Panc1 (cell line): ENCODE measurements at regions not wholly inside any gene's neighbourhood (a gene's known extent, or its start where the extent isn't known, plus 50 kb on each side); places are given as distances from the start of the nearest gene placed in this dataset.

Experiments
- ATAC-seq: fragments of 200-7000 bp; cut with Tn5 transposase; 2 replicates; pipeline ENCODE4 v1.9.1; 2020; ENCODE audit warnings: mild to moderate bottlenecking, moderate library complexity
- BruUV-seq: library from RNA; stranded (reverse); fragments of 400-500 nt; replicated peaks from 2 replicates; lab custom pipeline; 2021; lab: Mats Ljungman, UMichigan
- CTCF ChIA-PET: fragments of 300-600 bp; sonication (Branson Sonifier 250); formaldehyde crosslinking; loops from one replicate; lab custom pipeline; 2022; ENCODE audit warnings: antibody characterized with exemption; lab: Charles Lee
- POLR2A ChIA-PET: fragments of 300-600 bp; sonication (Branson Sonifier 250); formaldehyde crosslinking; loops from one replicate; lab custom pipeline; 2022; ENCODE audit warnings: antibody characterized with exemption; lab: Charles Lee
- DNase-seq: peaks from one replicate; pipeline ENCODE4 v3.0.0-alpha.2; 2010; ENCODE audit warnings: low read depth, low spot score
- H3K27ac ChIP-seq: 2 replicates; pipeline ENCODE4 v1.5.1; 2011; ENCODE audit warnings: mild to moderate bottlenecking, low read length, inconsistent platforms
- H3K27me3 ChIP-seq: fragments of 200-500 bp; sonication (Bioruptor generic); 2 replicates; pipeline ENCODE4 v1.6.0; 2014; ENCODE audit warnings: low read length, inconsistent platforms; ENCODE audit not compliant: control insufficient read depth, insufficient read depth
- H3K36me3 ChIP-seq: fragments of 200-500 bp; sonication (Bioruptor generic); 2 replicates; pipeline ENCODE4 v1.5.1; 2014; ENCODE audit warnings: inconsistent platforms, mild to moderate bottlenecking, low read length, moderate library complexity; ENCODE audit not compliant: control insufficient read depth, insufficient read depth
- H3K4me1 ChIP-seq: 2 replicates; pipeline ENCODE4 v1.5.1; 2011; ENCODE audit warnings: inconsistent platforms, mild to moderate bottlenecking, low read length, moderate library complexity; ENCODE audit not compliant: control insufficient read depth, insufficient read depth
- H3K4me3 ChIP-seq, 2 experiments: 2 replicates each; pipeline ENCODE4 v1.5.1; 2011 to 2012; ENCODE audit warnings: low read depth in 2 of 2, low read length in 2 of 2, mild to moderate bottlenecking in 2 of 2, inconsistent platforms in 1 of 2, moderate library complexity in 1 of 2
- H3K9me3 ChIP-seq: fragments of 200-500 bp; sonication (Bioruptor generic); 2 replicates; pipeline ENCODE4 v1.5.1; 2014; ENCODE audit warnings: low read depth, mild to moderate bottlenecking, inconsistent platforms, low read length, moderate library complexity; ENCODE audit not compliant: control insufficient read depth, insufficient read depth
- POLR2AphosphoS5 ChIP-seq: IDR thresholded peaks from 2 replicates; pipeline ENCODE4 v1.6.1; 2012; ENCODE audit warnings: mild to moderate bottlenecking, low read depth, low read length, moderate library complexity
- REST ChIP-seq, 2 experiments: IDR thresholded peaks; 2 replicates each; pipeline ENCODE4 v1.6.1; 2011 to 2012; ENCODE audit warnings: low read depth in 2 of 2, control low read depth in 1 of 2, low read length in 1 of 2, mild to moderate bottlenecking in 1 of 2, moderate library complexity in 1 of 2; ENCODE audit not compliant: insufficient read depth in 1 of 2
- SIN3A ChIP-seq: IDR thresholded peaks from 2 replicates; pipeline ENCODE4 v1.6.1; 2012; ENCODE audit warnings: low read depth, mild to moderate bottlenecking, low read length, moderate library complexity, borderline replicate concordance; ENCODE audit not compliant: insufficient read depth
- TCF7L2 ChIP-seq: IDR thresholded peaks from 2 replicates; pipeline ENCODE4 v1.6.1; 2011; ENCODE audit warnings: mild to moderate bottlenecking, low read depth, low read length, inconsistent platforms
- in situ Hi-C: cut with HindIII; loops from 2 replicates; pipeline ENCODE4 v1.10.0; 2016; ENCODE audit warnings: low sequenced_read_pairs, low pct_unique_long_range_greater_than_20kb
- intact Hi-C: fragments of 100-400 bp; cut with micrococcal nuclease; formaldehyde crosslinking; loops from one replicate; pipeline ENCODE4 v1.10.0; 2022; ENCODE audit not compliant: unreplicated experiment
- TF ChIP-seq, protein P1 (sequence below): fragments of 450-650 bp; IDR thresholded peaks from 2 replicates; pipeline ENCODE4 v1.5.1; 2017; ENCODE audit warnings: mild to moderate bottlenecking

GRCh38 chr14:25607192-25607591, 557.2 kb upstream of the STXBP6 start:
- Histone ChIP-seq H3K4me3 (no peak overlapping the region), H3K36me3 (no peaks in the 10 kb centered on the region), H3K27me3 (no peaks in the 10 kb centered on the region), H3K27ac (no peak overlapping the region), H3K4me1 (no peaks in the 10 kb centered on the region), H3K9me3 (no peaks in the 10 kb centered on the region)
- BruUV-seq, result no TSS peak
- ChIA-PET CTCF (no interaction called here), POLR2A (no interaction called here)
- in situ Hi-C loops (no loop called here), intact Hi-C loops (no loop called here)
- DNase-seq, result no peak
- TF ChIP-seq POLR2AphosphoS5 (no peak), TCF7L2 (no peak)
- TF ChIP-seq, protein P1, sequence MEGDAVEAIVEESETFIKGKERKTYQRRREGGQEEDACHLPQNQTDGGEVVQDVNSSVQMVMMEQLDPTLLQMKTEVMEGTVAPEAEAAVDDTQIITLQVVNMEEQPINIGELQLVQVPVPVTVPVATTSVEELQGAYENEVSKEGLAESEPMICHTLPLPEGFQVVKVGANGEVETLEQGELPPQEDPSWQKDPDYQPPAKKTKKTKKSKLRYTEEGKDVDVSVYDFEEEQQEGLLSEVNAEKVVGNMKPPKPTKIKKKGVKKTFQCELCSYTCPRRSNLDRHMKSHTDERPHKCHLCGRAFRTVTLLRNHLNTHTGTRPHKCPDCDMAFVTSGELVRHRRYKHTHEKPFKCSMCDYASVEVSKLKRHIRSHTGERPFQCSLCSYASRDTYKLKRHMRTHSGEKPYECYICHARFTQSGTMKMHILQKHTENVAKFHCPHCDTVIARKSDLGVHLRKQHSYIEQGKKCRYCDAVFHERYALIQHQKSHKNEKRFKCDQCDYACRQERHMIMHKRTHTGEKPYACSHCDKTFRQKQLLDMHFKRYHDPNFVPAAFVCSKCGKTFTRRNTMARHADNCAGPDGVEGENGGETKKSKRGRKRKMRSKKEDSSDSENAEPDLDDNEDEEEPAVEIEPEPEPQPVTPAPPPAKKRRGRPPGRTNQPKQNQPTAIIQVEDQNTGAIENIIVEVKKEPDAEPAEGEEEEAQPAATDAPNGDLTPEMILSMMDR, result no peak
- ATAC-seq, result no peak

DNA sequence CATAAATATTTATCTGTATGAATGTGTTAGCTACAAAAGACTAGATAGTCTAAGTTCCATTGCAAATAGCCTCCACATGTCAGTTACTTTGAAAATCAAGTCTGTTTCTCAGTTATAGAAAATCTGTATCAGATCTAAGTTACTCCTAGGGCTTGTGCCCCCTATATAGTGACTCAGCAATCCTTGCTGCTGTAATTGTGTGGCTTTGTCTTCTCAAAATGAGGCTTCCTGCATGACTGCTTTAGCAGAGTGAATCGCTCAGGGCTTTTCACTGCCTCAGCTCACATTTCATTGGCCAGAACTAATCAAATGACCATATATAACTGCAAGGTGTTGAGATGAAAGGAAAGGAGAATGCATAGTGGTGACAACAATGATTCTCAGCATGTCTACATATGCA, 552.2 kb upstream of the STXBP6 start:
- Histone ChIP-seq H3K27me3 (no peaks in the 10 kb centered on the region), H3K36me3 (no peaks in the 10 kb centered on the region), H3K4me3 (no peak overlapping the region), H3K4me1 (no peaks in the 10 kb centered on the region), H3K9me3 (no peaks in the 10 kb centered on the region), H3K27ac (no peak overlapping the region)
- TF ChIP-seq SIN3A (no peak), TCF7L2 (no peak), REST (IDR thresholded peaks at IDR 0.05; ENCODE audit: insufficient read depth in 1 of 2, low read depth in 2 of 2, low read length in 1 of 2) (no peak), POLR2AphosphoS5 (no peak)
- TF ChIP-seq, protein P1, result no peak
- intact Hi-C loops (no loop called here), in situ Hi-C loops (no loop called here)
- no peak for DNase-seq
- POLR2A ChIA-PET, result no interaction called here
- CTCF ChIA-PET, result interaction anchor here (0.6 kb wide), 1 partner anchor 9 kb away, joined by 4 read pairs; no protein-coding TSS in a partner anchor
- BruUV-seq, result no TSS peak
- no peak for ATAC-seq
